H1 (cell line): ENCODE measurements at regions not wholly inside any gene's neighbourhood (a gene's known extent, or its start where the extent isn't known, plus 50 kb on each side); places are given as distances from the start of the nearest gene placed in this dataset.

Source experiments
- CTCF ChIA-PET: fragments of 300-600 bp; sonication (Branson Sonifier 250); formaldehyde crosslinking; loops from one replicate; lab custom pipeline; 2021; ENCODE audit not compliant: partially characterized antibody; lab: Charles Lee
- POLR2A ChIA-PET: fragments of 300-600 bp; sonication (Branson Sonifier 250); formaldehyde crosslinking; loops from one replicate; lab custom pipeline; 2021; ENCODE audit warnings: inconsistent platforms; ENCODE audit not compliant: partially characterized antibody; lab: Charles Lee
- DNase-seq, 2 experiments: peaks; one replicate each; pipeline versions ENCODE4 v3.0.0 to v3.0.0-alpha.2; 2010 to 2022; ENCODE audit warnings: low spot score in 2 of 2, low read depth in 1 of 2, mixed read lengths in 1 of 2
- FAIRE-seq: peaks from 2 replicates; lab custom pipeline; 2011; peaks lifted over from hg19 to GRCh38; lab: Jason Lieb, UNC
- H2AFZ ChIP-seq: 2 replicates; pipeline ENCODE4 v1.8.1; 2012; ENCODE audit warnings: low read length, inconsistent platforms
- H2AK5ac ChIP-seq: 2 replicates; pipeline ENCODE4 v1.6.1; 2013; ENCODE audit warnings: low read depth, low read length
- H2BK120ac ChIP-seq: replicated peaks from 2 replicates; pipeline ENCODE3; 2013; ENCODE audit warnings: low read depth, low read length, inconsistent platforms
- H2BK12ac ChIP-seq: 2 replicates; pipeline ENCODE4 v1.6.1; 2013; ENCODE audit warnings: low read depth, low read length
- H2BK15ac ChIP-seq: 2 replicates; pipeline ENCODE4 v1.6.1; 2013; ENCODE audit warnings: low read length
- H2BK20ac ChIP-seq: 2 replicates; pipeline ENCODE4 v1.6.1; 2013; ENCODE audit warnings: low read length
- H2BK5ac ChIP-seq: 2 replicates; pipeline ENCODE4 v1.6.1; 2013; ENCODE audit warnings: low read depth, low read length
- H3K14ac ChIP-seq: 2 replicates; pipeline ENCODE4 v1.6.1; 2013; ENCODE audit warnings: inconsistent platforms; ENCODE audit not compliant: insufficient read length
- H3K18ac ChIP-seq: 2 replicates; pipeline ENCODE4 v1.6.1; 2013; ENCODE audit warnings: low read length; ENCODE audit errors: extremely low read depth
- H3K23ac ChIP-seq: 2 replicates; pipeline ENCODE4 v1.6.1; 2013; ENCODE audit warnings: inconsistent platforms; ENCODE audit not compliant: insufficient read length
- H3K23me2 ChIP-seq: 2 replicates; pipeline ENCODE4 v1.6.1; 2013; ENCODE audit warnings: low read depth, low read length
- H3K27ac ChIP-seq: 2 replicates; pipeline ENCODE4 v1.6.1; 2011; ENCODE audit warnings: low read depth, low read length, inconsistent platforms
- H3K27me3 ChIP-seq, 4 experiments: replicated peaks in 1 of 4; 1 replicate in 1 of 4; 2 replicates in 3 of 4; pipeline versions ENCODE4 v1.6.1 to v1.8.1; 2011 to 2013; ENCODE audit warnings: low read length in 3 of 4, mild to moderate bottlenecking in 3 of 4, inconsistent platforms in 2 of 4, mixed read lengths in 2 of 4, moderate library complexity in 1 of 4; ENCODE audit not compliant: control insufficient read depth in 3 of 4, insufficient read depth in 3 of 4; ENCODE audit errors: extremely low read depth in 1 of 4
- H3K36me3 ChIP-seq, 4 experiments: 2 replicates each; pipeline versions ENCODE4 v1.6.1 to v1.8.1; 2011 to 2013; ENCODE audit warnings: mild to moderate bottlenecking in 4 of 4, low read length in 3 of 4, moderate library complexity in 2 of 4, control low read depth in 1 of 4, inconsistent platforms in 1 of 4; ENCODE audit not compliant: insufficient read depth in 4 of 4, control insufficient read depth in 2 of 4
- H3K4ac ChIP-seq: replicated peaks from 2 replicates; pipeline ENCODE3; 2013; ENCODE audit warnings: low read length, low read depth, mixed read lengths, inconsistent platforms; ENCODE audit not compliant: insufficient read length
- H3K4me1 ChIP-seq, 4 experiments: replicated peaks in 1 of 4; 1 replicate in 1 of 4; 2 replicates in 3 of 4; pipeline versions ENCODE4 v1.6.1 to v1.8.1; 2011 to 2013; ENCODE audit warnings: low read length in 3 of 4, inconsistent platforms in 2 of 4, mixed read lengths in 1 of 4; ENCODE audit not compliant: insufficient read depth in 4 of 4, control insufficient read depth in 3 of 4
- H3K4me2 ChIP-seq, 2 experiments: 2 replicates each; pipeline versions ENCODE4 v1.6.1 to v1.8.1; 2011 to 2013; ENCODE audit warnings: low read depth in 2 of 2, low read length in 2 of 2, control low read depth in 1 of 2, inconsistent platforms in 1 of 2, mild to moderate bottlenecking in 1 of 2; ENCODE audit not compliant: insufficient read depth in 1 of 2
- H3K4me3 ChIP-seq, 4 experiments: fragments of 200-600, 300-600 bp in 1 of 4; sonication (generic), shearing (Covaris generic), sonication (Bioruptor Twin) in 1 of 4; 2 replicates each; pipeline versions ENCODE4 v1.5.1 to v1.8.1; 2011 to 2016; ENCODE audit warnings: low read length in 4 of 4, low read depth in 3 of 4, control low read depth in 2 of 4, inconsistent platforms in 2 of 4, mild to moderate bottlenecking in 2 of 4, mixed read lengths in 1 of 4, moderate library complexity in 1 of 4; ENCODE audit not compliant: insufficient read depth in 2 of 4; ENCODE audit errors: extremely low read depth in 1 of 4
- H3K56ac ChIP-seq: replicated peaks from 2 replicates; pipeline ENCODE3; 2013; ENCODE audit warnings: low read depth, mild to moderate bottlenecking, mixed read lengths, low read length, inconsistent platforms; ENCODE audit not compliant: insufficient read length
- H3K79me1 ChIP-seq: 2 replicates; pipeline ENCODE4 v1.6.1; 2013; ENCODE audit warnings: low read depth, low read length, control low read depth
- H3K79me2 ChIP-seq, 2 experiments: 2 replicates each; pipeline versions ENCODE4 v1.6.1 to v1.8.1; 2012 to 2013; ENCODE audit warnings: low read length in 2 of 2, mild to moderate bottlenecking in 2 of 2, inconsistent platforms in 1 of 2; ENCODE audit not compliant: insufficient read depth in 2 of 2, control insufficient read depth in 1 of 2
- H3K9ac ChIP-seq, 4 experiments: replicated peaks in 1 of 4; 1 replicate in 1 of 4; 2 replicates in 3 of 4; pipeline versions ENCODE4 v1.6.1 to v1.8.1; 2011 to 2013; ENCODE audit warnings: low read depth in 3 of 4, low read length in 3 of 4, control low read depth in 2 of 4, mild to moderate bottlenecking in 2 of 4, moderate library complexity in 2 of 4, inconsistent platforms in 1 of 4; ENCODE audit errors: extremely low read depth in 1 of 4
- H3K9me3 ChIP-seq, 2 experiments: 2 replicates each; pipeline versions ENCODE4 v1.6.1 to v1.8.1; 2012 to 2013; ENCODE audit warnings: mild to moderate bottlenecking in 2 of 2, moderate library complexity in 2 of 2, control low read depth in 1 of 2, inconsistent platforms in 1 of 2, low read depth in 1 of 2, low read length in 1 of 2, mixed read lengths in 1 of 2; ENCODE audit not compliant: insufficient read depth in 2 of 2
- H4K20me1 ChIP-seq, 2 experiments: replicated peaks in 1 of 2; 2 replicates each; pipeline versions ENCODE3 to v1.8.1; 2011 to 2013; ENCODE audit warnings: inconsistent platforms in 2 of 2, low read length in 2 of 2, mild to moderate bottlenecking in 1 of 2; ENCODE audit not compliant: insufficient read depth in 2 of 2, control insufficient read depth in 1 of 2
- H4K5ac ChIP-seq: 2 replicates; pipeline ENCODE4 v1.6.1; 2013; ENCODE audit warnings: low read length, low read depth, mixed read lengths, inconsistent platforms; ENCODE audit not compliant: insufficient read length
- H4K8ac ChIP-seq: 2 replicates; pipeline ENCODE4 v1.8.0; 2013; ENCODE audit warnings: mild to moderate bottlenecking, moderate library complexity, low read length, inconsistent platforms; ENCODE audit not compliant: insufficient read depth; ENCODE audit errors: extremely low read depth
- H4K91ac ChIP-seq: replicated peaks from 2 replicates; pipeline ENCODE3; 2013; ENCODE audit warnings: low read length, mixed read lengths, inconsistent platforms; ENCODE audit not compliant: insufficient read length
- KDM5A ChIP-seq: fragments of 200-600 bp; IDR thresholded peaks from 2 replicates; pipeline ENCODE4 v1.7.1; 2012; ENCODE audit warnings: mild to moderate bottlenecking, low read length, inconsistent platforms, mixed read lengths
- NANOG ChIP-seq: IDR thresholded peaks from 2 replicates; pipeline ENCODE4 v1.6.1; 2011; ENCODE audit warnings: low read length, low read depth, mild to moderate bottlenecking, inconsistent platforms; ENCODE audit not compliant: insufficient read depth, poor library complexity, severe bottlenecking
- TAF1 ChIP-seq: IDR thresholded peaks from 2 replicates; pipeline ENCODE4 v1.6.1; 2011; ENCODE audit warnings: mild to moderate bottlenecking, low read depth, low read length
- TEAD4 ChIP-seq: IDR thresholded peaks from 2 replicates; pipeline ENCODE4 v1.6.1; 2012; ENCODE audit warnings: low read depth, low read length, inconsistent platforms, mixed read lengths
- WGBS, 2 experiments: shearing (Covaris generic) in 1 of 2; methylation state at CpG; one replicate each; pipeline versions ENCODE4 v1.1.6 to v1.1.7; 2013 to 2015; ENCODE audit warnings: low lambda C conversion rate in 2 of 2, mixed read lengths in 2 of 2, inconsistent platforms in 1 of 2, low coverage in 1 of 2, missing lambda C conversion rate in 1 of 2; ENCODE audit not compliant: insufficient replicate concordance in 2 of 2, insufficient coverage in 1 of 2, insufficient read length in 1 of 2; ENCODE audit errors: extremely low coverage in 1 of 2, missing lambda C conversion rate in 1 of 2; 5-methylcytosine and 5-hydroxymethylcytosine counted together

- CTCF ChIA-PET: interaction anchor here (1.0 to 1.4 kb wide), 3 partner anchors 80 to 580 kb away, joined by 3 read pairs; no protein-coding TSS in a partner anchor
Observed at GRCh38 chr5:53256746-53257145, 147.2 kb upstream of the MOCS2 start.

More at GRCh38 chr5:53256746-53257145, 147.2 kb upstream of the MOCS2 start:
- no peak overlapping the region for H2AFZ ChIP-seq
- no peak overlapping the region for H4K91ac ChIP-seq
- H2AK5ac ChIP-seq: no peak overlapping the region
- H2BK12ac ChIP-seq: no peak overlapping the region
- no peak overlapping the region for H2BK20ac ChIP-seq
- H3K79me2 ChIP-seq: no peaks in the 10 kb centered on the region
- WGBS, 2 experiments: 89% methylated on average over 5 of the region's 5 CpGs; no CpG with 5 or more reads in 1 of the 2 experiments
- no peak overlapping the region for H2BK5ac ChIP-seq
- H3K56ac ChIP-seq: no peak overlapping the region
- H3K27me3 ChIP-seq: no peaks in the 10 kb centered on the region
- H3K23me2 ChIP-seq: no peaks in the 10 kb centered on the region
- no peak overlapping the region for H2BK15ac ChIP-seq
- H3K4ac ChIP-seq: no peak overlapping the region
- no peak overlapping the region for H3K4me2 ChIP-seq
- H3K9me3 ChIP-seq: no peaks in the 10 kb centered on the region
- no peak overlapping the region for H3K14ac ChIP-seq
- no peaks in the 10 kb centered on the region for H3K4me1 ChIP-seq
- H4K8ac ChIP-seq: no peak overlapping the region
- H3K36me3 ChIP-seq: no peaks in the 10 kb centered on the region
- H3K27ac ChIP-seq: no peak overlapping the region
- FAIRE-seq (no peak), DNase-seq (no peak)
- POLR2A ChIA-PET: no interaction called here
- TF ChIP-seq TEAD4 (no peak), TAF1 (no peak), KDM5A (no peak), NANOG (no peak)
- H3K9ac ChIP-seq: no peak overlapping the region
- no peak overlapping the region for H3K23ac ChIP-seq
- no peak overlapping the region for H3K18ac ChIP-seq
- H3K79me1 ChIP-seq: no peaks in the 10 kb centered on the region; the same call in 1 of the 2 replicates
- H4K5ac ChIP-seq: no peak overlapping the region
- no peak overlapping the region for H3K4me3 ChIP-seq
- no peak overlapping the region for H2BK120ac ChIP-seq
- no peaks in the 10 kb centered on the region for H4K20me1 ChIP-seq
